HL-60 (cell line): ENCODE measurements at regions not wholly inside any gene's neighbourhood (a gene's known extent, or its start where the extent isn't known, plus 50 kb on each side); places are given as distances from the start of the nearest gene placed in this dataset.
"Not testable (repeated sequence)": the region's sequence is repeated elsewhere in the genome, so short reads cannot be mapped to it uniquely, and the experiment has no call there.

Experiments used
- DNase-seq, 2 experiments: peaks; one replicate each; pipeline ENCODE4 v3.0.0-alpha.2; 2010 to 2020; ENCODE audit warnings: low read depth in 1 of 2, low spot score in 1 of 2
- H3K27ac ChIP-seq: fragments of 250-450 bp; sonication (Bioruptor Pico); replicated peaks from 2 replicates; pipeline ENCODE4 v1.5.1; 2020; ENCODE audit warnings: mild to moderate bottlenecking, moderate library complexity
- H3K27me3 ChIP-seq: fragments of 250-450 bp; sonication (Bioruptor Pico); 2 replicates; pipeline ENCODE4 v1.5.1; 2021; ENCODE audit warnings: mild to moderate bottlenecking, moderate library complexity; ENCODE audit not compliant: insufficient read depth, poor library complexity, severe bottlenecking
- H3K4me3 ChIP-seq: replicated peaks from 2 replicates; pipeline ENCODE4 v1.5.1; 2011; ENCODE audit warnings: mild to moderate bottlenecking, control low read depth, low read length; ENCODE audit not compliant: insufficient read depth
- GABPA ChIP-seq: IDR thresholded peaks from 2 replicates; pipeline ENCODE4 v1.6.1; 2012; ENCODE audit warnings: low read depth
- POLR2AphosphoS5 ChIP-seq: IDR thresholded peaks from 2 replicates; pipeline ENCODE4 v1.6.1; 2012; ENCODE audit warnings: low read depth
- SPI1 ChIP-seq: IDR thresholded peaks from 2 replicates; pipeline ENCODE4 v1.6.1; 2012; ENCODE audit warnings: low read depth, mild to moderate bottlenecking, borderline replicate concordance
- TF ChIP-seq, protein P1 (sequence below): IDR thresholded peaks from one replicate; pipeline ENCODE4 v1.5.1; 2011; ENCODE audit warnings: low read length, control low read depth, inconsistent platforms; ENCODE audit not compliant: insufficient read depth
- TF ChIP-seq, protein P2 (sequence below): IDR thresholded peaks from 2 replicates; pipeline ENCODE4 v1.6.1; 2012; ENCODE audit warnings: low read depth; ENCODE audit not compliant: insufficient replicate concordance

DNA sequence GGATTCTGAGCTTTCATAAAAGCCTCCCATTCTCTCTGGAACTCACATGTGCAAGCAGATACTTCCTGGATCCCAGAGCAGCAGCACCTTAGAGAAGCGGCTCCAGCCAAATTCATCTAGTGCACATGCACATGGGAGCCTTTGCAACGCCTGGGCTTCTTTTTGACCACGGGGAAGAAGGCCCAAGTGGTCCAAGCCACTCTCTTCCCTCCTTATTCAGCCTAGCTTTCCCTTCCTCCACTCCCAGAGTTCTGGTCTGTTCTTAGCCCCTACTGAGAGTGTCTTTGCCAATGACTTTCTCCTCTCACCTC, 118.7 kb downstream of the ZNF365 start:
- TF ChIP-seq, protein P1, sequence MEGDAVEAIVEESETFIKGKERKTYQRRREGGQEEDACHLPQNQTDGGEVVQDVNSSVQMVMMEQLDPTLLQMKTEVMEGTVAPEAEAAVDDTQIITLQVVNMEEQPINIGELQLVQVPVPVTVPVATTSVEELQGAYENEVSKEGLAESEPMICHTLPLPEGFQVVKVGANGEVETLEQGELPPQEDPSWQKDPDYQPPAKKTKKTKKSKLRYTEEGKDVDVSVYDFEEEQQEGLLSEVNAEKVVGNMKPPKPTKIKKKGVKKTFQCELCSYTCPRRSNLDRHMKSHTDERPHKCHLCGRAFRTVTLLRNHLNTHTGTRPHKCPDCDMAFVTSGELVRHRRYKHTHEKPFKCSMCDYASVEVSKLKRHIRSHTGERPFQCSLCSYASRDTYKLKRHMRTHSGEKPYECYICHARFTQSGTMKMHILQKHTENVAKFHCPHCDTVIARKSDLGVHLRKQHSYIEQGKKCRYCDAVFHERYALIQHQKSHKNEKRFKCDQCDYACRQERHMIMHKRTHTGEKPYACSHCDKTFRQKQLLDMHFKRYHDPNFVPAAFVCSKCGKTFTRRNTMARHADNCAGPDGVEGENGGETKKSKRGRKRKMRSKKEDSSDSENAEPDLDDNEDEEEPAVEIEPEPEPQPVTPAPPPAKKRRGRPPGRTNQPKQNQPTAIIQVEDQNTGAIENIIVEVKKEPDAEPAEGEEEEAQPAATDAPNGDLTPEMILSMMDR, result no peak
- TF ChIP-seq POLR2AphosphoS5 (no peak), GABPA (no peak), SPI1 (no peak)
- TF ChIP-seq, protein P2, sequence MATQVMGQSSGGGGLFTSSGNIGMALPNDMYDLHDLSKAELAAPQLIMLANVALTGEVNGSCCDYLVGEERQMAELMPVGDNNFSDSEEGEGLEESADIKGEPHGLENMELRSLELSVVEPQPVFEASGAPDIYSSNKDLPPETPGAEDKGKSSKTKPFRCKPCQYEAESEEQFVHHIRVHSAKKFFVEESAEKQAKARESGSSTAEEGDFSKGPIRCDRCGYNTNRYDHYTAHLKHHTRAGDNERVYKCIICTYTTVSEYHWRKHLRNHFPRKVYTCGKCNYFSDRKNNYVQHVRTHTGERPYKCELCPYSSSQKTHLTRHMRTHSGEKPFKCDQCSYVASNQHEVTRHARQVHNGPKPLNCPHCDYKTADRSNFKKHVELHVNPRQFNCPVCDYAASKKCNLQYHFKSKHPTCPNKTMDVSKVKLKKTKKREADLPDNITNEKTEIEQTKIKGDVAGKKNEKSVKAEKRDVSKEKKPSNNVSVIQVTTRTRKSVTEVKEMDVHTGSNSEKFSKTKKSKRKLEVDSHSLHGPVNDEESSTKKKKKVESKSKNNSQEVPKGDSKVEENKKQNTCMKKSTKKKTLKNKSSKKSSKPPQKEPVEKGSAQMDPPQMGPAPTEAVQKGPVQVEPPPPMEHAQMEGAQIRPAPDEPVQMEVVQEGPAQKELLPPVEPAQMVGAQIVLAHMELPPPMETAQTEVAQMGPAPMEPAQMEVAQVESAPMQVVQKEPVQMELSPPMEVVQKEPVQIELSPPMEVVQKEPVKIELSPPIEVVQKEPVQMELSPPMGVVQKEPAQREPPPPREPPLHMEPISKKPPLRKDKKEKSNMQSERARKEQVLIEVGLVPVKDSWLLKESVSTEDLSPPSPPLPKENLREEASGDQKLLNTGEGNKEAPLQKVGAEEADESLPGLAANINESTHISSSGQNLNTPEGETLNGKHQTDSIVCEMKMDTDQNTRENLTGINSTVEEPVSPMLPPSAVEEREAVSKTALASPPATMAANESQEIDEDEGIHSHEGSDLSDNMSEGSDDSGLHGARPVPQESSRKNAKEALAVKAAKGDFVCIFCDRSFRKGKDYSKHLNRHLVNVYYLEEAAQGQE, result no peak

DNA sequence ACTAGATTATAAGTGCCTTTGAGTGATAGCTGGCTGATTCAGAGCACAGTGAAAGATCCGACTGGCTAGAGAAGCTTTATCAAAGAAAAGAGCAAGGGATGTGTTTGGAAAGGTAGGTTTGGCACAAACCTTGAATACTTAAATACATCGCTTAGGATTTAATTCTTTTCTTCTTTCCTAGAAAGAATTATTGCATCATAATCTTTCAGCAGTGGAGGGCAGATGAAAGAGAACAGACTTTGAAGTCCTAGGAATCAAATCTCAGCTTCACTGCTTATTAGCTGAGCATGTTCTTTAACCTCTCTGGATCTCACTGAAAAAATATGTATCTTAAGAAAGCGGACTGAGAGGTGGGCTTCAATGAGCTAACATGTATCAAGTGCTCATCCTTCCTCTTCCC, 122.8 kb downstream of the ZNF365 start:
- Histone ChIP-seq H3K27me3 (no peaks in the 10 kb centered on the region), H3K4me3 (no peak overlapping the region), H3K27ac (no peak overlapping the region)
- TF ChIP-seq SPI1 (no peak), POLR2AphosphoS5 (no peak), GABPA (no peak)
- TF ChIP-seq, protein P1, result no peak
- TF ChIP-seq, protein P2, result no peak
- DNase-seq, result no peak

More for the DNA sequence above, 118.7 kb downstream of the ZNF365 start:
- peak overlapping the region; percentile 75 for H3K27ac ChIP-seq
- H3K27me3 ChIP-seq, result no peaks in the 10 kb centered on the region
- no peak overlapping the region for H3K4me3 ChIP-seq
- no peak for DNase-seq

GRCh38 chr10:62498271-62498670, 124.1 kb downstream of the ZNF365 start:
- no peak overlapping the region for H3K27ac ChIP-seq
- no peak for DNase-seq
- TF ChIP-seq SPI1 (no peak), GABPA (no peak), POLR2AphosphoS5 (no peak)
- TF ChIP-seq, protein P1, result no peak
- TF ChIP-seq, protein P2, result no peak
- no peak overlapping the region for H3K4me3 ChIP-seq
- H3K27me3 ChIP-seq, result no peaks in the 10 kb centered on the region

GRCh38 chr10:62500116-62500515, 125.9 kb downstream of the ZNF365 start:
- not testable (repeated sequence) for DNase-seq, H3K27me3 ChIP-seq, H3K4me3 ChIP-seq
- H3K27ac ChIP-seq, result peak overlapping the region; percentile 53
